ENCODE measurements at regions not wholly inside any gene's neighbourhood (a gene's known extent, or its start where the extent isn't known, plus 50 kb on each side); places are given as distances from the start of the nearest gene placed in this dataset.

- TF ChIP-seq, protein P1, sequence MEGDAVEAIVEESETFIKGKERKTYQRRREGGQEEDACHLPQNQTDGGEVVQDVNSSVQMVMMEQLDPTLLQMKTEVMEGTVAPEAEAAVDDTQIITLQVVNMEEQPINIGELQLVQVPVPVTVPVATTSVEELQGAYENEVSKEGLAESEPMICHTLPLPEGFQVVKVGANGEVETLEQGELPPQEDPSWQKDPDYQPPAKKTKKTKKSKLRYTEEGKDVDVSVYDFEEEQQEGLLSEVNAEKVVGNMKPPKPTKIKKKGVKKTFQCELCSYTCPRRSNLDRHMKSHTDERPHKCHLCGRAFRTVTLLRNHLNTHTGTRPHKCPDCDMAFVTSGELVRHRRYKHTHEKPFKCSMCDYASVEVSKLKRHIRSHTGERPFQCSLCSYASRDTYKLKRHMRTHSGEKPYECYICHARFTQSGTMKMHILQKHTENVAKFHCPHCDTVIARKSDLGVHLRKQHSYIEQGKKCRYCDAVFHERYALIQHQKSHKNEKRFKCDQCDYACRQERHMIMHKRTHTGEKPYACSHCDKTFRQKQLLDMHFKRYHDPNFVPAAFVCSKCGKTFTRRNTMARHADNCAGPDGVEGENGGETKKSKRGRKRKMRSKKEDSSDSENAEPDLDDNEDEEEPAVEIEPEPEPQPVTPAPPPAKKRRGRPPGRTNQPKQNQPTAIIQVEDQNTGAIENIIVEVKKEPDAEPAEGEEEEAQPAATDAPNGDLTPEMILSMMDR (IDR thresholded peaks at IDR 0.05; ENCODE audit: insufficient read depth, low read length): no peak
- no peak overlapping the region for H3K4me3 ChIP-seq (ENCODE audit: low read depth, low read length)
- no peak for DNase-seq (ENCODE audit: low read depth)
These were observed 269.3 kb downstream of the TBL1XR1 start for GRCh38 chr3:176927706-176928581.

- H3K4me3 ChIP-seq (ENCODE audit: low read depth, low read length): no peak overlapping the region
- TF ChIP-seq, protein P1 (IDR thresholded peaks at IDR 0.05; ENCODE audit: insufficient read depth, low read length): no peak
- DNase-seq (ENCODE audit: low read depth): no peak
These were observed 270.0 kb downstream of the TBL1XR1 start for GRCh38 chr3:176927280-176927679.

DNA sequence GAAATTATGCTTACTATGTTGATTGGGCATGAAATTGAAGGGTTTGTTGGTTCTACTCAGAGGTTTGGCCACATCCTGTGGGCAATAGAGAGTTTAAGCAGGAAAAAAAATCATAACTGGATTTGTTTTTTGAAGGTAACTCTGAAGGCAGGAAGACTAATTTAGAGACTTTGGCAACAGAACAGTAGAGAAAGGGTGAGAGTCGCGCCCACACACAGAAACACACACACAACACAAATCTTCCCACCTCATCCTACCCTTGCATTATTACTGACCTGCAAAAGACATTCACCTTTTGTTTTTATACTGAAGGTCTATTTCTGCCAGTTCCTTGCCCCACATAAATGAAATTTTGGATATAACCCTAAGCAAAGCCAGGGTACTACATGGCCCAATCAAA, 270.6 kb downstream of the TBL1XR1 start:
- TF ChIP-seq, protein P1 (IDR thresholded peaks at IDR 0.05; ENCODE audit: insufficient read depth, low read length): no peak
- no peak for DNase-seq (ENCODE audit: low read depth)
- no peak overlapping the region for H3K4me3 ChIP-seq (ENCODE audit: low read depth, low read length)

DNA sequence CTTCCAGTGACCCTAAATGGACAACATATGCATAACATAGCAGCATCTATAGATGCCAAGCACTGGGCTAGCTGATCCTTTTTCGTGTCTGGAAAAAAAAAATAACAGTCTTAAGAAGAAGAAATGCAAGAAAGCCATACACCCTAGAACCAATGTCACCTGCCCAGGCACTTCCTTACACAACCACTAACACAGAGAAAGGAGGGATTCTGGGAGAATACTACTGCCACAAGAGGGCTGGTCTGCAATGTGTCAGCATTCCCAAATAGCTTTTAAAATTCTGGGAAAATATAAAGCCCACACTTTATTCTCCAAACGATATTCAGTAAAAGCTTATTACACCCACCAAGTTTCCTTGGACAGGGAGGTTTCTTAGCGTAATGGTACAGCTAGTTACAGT, 271.2 kb downstream of the TBL1XR1 start:
- no peak for DNase-seq (ENCODE audit: low read depth)
- TF ChIP-seq, protein P1 (IDR thresholded peaks at IDR 0.05; ENCODE audit: insufficient read depth, low read length): no peak
- no peak overlapping the region for H3K4me3 ChIP-seq (ENCODE audit: low read depth, low read length)

DNA sequence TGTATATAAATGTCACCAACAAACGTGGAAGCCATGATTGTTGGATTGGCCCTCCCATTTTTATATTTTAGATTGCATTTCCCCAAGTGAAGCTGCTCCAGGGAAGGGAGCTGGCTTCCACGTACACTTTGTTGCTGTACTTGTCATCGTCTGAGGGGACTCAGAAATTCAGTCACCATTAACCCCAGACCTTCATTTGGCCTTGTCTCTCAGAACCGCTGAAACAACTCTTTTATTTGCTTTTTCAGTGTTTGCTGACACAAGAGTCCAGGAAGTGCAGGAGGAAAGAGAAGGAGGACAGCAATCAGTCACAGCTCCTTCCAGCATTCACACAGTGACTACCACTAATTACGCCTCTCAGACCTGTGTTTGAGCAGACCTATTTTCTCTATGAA, 276.5 kb downstream of the TBL1XR1 start:
- no peak overlapping the region for H3K4me3 ChIP-seq (ENCODE audit: low read depth, low read length)
- no peak for DNase-seq (ENCODE audit: low read depth)
- TF ChIP-seq, protein P1 (IDR thresholded peaks at IDR 0.05; ENCODE audit: insufficient read depth, low read length): no peak

DNA sequence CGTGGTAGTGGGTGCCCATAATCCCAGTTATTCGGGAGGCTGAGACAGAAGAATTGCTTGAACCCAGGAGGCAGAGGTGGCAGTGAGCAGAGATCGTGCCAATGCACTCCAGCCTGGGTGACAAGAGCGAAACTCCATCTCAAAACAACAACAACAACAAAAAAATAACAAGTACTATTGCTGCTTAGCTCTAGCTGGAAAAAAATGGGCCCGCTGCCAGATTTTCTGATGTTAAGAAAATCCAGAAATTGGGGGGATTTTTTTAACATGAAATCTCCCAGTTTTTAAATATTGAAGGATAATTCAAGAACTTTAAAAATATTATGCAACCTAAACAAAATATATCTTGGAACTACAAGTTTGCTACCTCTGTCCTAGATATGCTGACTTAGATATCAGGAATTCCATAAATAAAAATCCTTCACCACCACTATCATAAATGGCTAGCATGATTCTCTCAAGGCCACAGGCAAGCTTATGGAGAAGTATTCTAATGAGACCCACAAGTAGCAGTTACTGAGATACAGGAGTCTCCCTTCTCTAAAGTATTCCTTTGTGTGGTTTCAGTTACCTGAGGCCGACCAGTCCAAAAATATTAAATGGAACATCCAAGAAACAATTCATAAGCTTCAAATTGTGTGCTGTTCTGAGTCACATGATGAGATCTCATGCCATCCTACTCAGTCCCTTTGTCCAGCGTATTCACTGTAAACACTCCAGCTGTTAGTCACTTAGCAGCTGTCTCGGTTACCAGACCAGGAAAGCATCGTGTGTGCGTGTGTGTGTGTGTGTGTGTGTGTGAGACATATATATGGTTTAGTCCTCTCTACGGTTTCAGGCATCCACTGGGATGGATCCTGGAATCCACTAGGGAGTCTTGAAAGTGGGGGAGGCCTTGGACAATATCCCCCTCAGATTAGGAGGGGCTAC, 277.2 kb downstream of the TBL1XR1 start:
- peak; percentile 53 for DNase-seq (ENCODE audit: low read depth)
- TF ChIP-seq, protein P1 (IDR thresholded peaks at IDR 0.05; ENCODE audit: insufficient read depth, low read length): no peak

More for the DNA sequence above, 277.2 kb downstream of the TBL1XR1 start:
- H3K4me3 ChIP-seq (ENCODE audit: low read depth, low read length): no peak overlapping the region
